Activated naive CD4-positive, alpha-beta T cell treated with anti-CD3 and anti-CD28 coated beads, Interleukin-2, amount 50 U/mL, for 16 hours (primary cell): ENCODE measurements at regions not wholly inside any gene's neighbourhood (a gene's known extent, or its start where the extent isn't known, plus 50 kb on each side); places are given as distances from the start of the nearest gene placed in this dataset.
"Not testable (repeated sequence)": the region's sequence is repeated elsewhere in the genome, so short reads cannot be mapped to it uniquely, and the experiment has no call there.

Experiments
- DNase-seq: peaks from one replicate; pipeline ENCODE4 v3.0.0-alpha.2; 2020

- no peak for DNase-seq
These were observed 55.4 kb downstream of the TMEM121 start for GRCh38 chr14:105581551-105582341.

- no peak for DNase-seq
These were observed 56.3 kb downstream of the TMEM121 start for GRCh38 chr14:105582639-105583038.

- not testable (repeated sequence) for DNase-seq
These were observed 57.5 kb downstream of the TMEM121 start for GRCh38 chr14:105583914-105584313.

DNA sequence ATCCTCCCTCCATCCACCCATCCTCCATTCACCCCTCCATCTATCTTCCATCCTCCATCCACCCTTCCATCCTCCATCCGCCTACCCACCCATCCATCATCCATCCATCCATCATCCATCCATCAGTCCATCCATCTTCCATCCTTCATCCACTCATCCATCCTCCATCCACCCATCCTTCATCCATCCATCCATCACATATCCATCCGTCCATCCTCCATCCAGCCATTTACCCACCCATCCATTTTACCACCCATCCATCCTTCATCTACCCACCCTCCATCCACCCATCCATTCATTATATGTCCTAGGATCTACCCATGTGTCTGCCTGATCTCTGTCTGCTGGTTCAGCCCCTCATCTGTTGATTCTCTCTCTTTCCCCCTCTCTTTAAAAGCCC is 58.9 kb downstream of the TMEM121 start:
- DNase-seq: not testable (repeated sequence)

GRCh38 chr14:105585722-105586121 is 59.3 kb downstream of the TMEM121 start:
- not testable (repeated sequence) for DNase-seq

- not testable (repeated sequence) for DNase-seq
These were observed 59.9 kb downstream of the TMEM121 start for GRCh38 chr14:105586144-105586872.

DNA sequence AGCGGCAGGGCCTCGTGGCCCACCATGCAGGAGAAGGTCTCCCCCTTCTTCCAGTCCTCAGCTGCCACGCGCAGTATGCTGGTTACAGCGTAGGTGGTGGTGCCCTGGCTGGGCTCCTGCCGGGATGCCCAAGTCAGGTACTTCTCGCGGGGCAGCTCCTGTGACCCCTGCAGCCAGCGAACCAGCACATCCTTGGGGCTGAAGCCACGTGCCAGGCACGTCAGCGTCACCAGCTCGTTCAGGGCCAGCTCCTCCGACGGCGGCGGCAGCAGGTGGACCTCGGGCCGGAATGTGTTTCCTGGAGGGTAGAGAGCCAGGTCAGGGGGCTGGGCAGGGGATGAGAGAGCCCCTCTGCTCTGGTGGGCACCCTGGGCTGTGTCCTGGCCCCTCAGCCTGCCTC is 60.7 kb downstream of the TMEM121 start:
- DNase-seq: not testable (repeated sequence)

DNA sequence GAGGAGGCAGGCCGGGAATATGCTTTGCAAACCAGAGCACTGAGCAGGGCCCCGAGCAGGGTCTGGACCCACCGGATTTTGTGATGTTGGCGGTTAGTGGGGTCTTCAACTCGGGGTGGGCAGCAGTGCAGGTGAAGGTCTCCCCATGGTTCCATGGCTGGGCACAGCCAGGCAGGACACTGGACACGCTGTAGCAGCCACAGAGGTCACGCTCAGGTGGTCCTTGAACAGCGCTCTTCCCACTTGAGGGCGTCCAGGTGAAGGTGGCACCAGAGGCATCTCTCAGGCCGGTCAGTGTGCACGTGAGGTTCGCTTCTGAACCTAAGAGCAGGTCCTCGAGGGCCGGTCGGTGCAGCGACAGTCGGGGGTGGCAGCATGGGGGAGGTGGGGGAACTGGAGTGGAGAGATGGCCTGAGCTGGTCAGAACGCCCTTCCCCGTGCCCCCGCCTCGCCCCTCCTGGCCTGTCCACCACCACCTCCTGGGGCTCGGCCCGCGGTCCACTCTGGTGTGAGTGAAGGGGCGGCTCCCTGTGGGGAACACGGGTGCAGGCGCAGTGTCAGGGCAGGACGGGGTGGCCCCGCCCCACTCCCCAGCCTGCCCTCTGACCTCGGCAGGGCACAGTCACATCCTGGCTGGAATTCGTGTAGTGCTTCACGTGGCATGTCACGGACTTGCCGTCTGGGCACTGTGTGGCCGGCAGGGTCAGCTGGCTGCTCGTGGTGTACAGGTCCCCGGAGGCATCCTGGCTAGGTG is 61.3 kb downstream of the TMEM121 start:
- not testable (repeated sequence) for DNase-seq

DNA sequence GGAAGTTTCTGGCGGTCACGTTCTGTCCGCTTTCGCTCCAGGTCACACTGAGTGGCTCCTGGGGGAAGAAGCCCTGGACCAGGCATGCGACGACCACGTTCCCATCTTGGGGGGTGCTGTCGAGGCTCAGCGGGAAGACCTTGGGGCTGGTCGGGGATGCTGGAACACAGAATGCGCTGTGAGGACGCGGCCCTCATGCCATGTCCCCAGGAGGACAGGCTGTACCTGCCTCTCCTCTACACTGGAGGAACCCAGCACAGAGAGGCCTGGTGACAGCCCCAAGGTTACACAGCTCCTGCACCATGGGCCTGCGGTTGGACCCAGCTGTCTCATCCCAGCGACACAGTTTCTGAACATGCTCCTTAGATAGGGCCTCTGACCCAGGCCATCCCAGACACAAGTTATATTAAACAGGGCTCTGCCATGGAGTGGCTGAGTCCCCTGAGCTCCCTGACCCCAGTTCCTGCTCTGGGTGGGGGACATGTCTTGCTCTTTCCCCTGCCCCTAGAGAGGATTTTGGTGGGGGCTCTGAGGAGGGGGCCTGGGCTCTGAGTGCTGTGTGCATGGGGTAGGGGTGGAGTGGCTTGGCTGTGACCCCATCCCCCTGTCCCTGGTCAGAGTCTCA is 62.0 kb downstream of the TMEM121 start:
- no peak for DNase-seq

GRCh38 chr14:105589161-105589925 is 63.0 kb downstream of the TMEM121 start:
- no peak for DNase-seq

DNA sequence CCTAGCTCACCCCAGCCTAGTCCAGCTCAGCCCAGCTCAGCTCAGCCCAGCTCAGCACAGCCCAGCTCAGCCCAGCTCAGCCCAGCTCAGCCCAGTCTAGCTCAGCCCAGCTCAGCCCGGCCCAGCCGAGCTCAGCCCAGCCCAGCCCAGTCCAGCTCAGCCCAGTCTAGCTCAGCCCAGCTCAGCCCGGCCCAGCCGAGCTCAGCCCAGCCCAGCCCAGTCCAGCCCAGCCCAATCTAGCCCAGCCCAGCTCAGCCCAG is 63.5 kb downstream of the TMEM121 start:
- DNase-seq: not testable (repeated sequence)

DNA sequence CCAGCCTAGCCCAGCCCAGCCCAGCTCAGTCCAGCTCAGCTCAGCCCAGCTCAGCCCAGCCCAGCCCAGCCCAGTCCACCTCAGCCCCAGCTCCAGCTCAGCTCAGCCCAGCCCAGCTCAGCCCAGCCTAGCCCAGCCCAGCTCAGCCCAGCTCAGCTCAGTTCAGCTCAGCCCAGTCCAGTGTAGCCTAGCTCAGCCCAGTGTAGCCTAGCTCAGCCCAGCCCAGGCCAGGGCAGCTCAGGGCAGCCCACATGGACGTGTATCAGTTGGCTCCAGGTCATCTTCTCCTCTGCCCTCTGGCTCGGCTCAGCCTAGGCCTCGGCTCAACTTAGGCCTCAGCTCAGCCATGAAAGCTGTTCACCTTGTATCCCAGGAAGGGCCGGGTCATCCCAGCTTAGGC is 64.7 kb downstream of the TMEM121 start:
- DNase-seq: no peak

DNA sequence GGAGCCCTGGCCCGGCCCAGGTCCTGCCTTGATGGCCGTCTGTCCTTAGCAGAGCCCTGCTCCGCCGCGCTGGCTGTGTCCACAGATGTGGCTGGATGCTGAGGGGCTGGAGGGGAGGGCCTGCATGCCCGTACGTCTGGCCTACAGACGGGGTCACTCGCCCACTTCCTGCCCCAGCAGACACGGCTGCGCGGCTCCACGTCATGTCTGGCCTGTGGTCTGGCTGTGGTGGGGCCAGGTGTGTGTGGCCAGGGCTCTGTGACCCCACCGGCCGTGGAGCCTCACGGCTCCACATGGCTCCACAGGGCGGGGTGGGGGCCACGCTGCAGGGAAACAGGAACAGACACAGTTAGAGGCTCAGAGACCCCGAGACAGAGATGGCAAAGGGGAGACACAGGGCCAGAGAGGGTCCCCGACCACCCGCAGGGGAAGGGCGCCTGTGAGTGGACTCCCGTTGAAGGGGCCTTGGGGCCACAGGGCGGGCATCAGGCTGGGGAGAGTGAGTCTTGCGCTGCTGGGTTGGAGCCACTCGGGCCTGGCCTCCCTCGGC is 65.5 kb downstream of the TMEM121 start:
- DNase-seq: not testable (repeated sequence)

DNA sequence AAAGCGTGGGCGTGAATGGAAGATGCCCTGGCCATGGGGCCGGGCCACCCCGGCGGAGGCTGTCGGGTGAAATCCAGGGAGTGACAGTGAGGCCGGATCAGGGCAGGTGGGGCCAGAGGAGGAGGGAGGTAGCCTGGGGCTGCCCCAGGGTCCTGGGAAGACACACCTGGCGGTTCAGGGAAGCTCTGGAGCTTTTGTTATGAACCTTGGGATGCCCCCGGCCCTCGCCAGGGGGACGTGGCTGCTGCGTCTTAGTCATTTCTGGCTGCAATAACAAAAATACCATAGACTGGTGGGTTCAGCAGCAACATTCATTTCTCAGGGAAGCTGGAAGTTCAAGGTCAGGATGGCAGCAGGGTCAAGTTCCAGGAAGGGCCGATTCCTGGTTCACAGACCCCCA is 66.3 kb downstream of the TMEM121 start:
- DNase-seq: not testable (repeated sequence)

DNA sequence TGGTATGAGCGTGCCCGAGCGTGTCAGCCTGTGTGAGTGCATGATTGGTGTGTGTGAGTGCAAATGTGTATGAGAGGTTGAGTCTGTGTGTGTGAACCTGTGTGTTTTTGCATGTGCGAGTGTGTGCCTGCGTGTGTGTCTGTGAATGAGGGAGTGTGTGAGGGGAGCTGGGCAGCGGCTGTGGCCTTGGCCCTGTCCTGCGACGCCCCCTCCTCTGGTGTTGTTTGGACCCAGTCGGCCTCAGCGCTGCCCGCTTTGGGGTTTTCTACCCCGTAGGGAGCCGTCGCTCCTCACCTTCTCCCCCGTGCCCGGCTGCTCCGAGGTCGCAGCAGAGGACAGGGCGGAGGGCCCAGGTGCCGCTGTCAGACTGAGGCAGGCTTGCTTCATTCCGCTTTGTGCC is 69.0 kb downstream of the TMEM121 start:
- not testable (repeated sequence) for DNase-seq

DNA sequence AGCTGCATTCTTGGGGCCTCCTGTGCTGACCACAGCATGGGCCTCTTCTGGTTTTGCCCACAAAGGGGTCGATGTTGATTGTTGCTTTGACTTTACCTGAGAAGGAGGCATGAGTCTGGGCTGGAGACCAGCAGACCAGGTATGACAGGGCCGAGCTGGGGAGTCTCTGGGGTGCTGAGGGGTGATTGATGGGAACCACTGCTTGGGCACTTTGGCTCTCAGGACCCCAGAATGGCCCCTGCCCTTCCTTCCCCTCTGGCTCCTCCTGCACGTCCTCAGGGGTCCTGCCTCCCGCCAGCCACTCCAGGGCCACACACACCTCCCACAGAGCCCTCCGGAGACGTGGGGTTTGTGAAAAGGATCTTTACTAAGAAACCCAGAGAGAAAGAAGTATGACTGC is 70.0 kb downstream of the TMEM121 start:
- not testable (repeated sequence) for DNase-seq

DNA sequence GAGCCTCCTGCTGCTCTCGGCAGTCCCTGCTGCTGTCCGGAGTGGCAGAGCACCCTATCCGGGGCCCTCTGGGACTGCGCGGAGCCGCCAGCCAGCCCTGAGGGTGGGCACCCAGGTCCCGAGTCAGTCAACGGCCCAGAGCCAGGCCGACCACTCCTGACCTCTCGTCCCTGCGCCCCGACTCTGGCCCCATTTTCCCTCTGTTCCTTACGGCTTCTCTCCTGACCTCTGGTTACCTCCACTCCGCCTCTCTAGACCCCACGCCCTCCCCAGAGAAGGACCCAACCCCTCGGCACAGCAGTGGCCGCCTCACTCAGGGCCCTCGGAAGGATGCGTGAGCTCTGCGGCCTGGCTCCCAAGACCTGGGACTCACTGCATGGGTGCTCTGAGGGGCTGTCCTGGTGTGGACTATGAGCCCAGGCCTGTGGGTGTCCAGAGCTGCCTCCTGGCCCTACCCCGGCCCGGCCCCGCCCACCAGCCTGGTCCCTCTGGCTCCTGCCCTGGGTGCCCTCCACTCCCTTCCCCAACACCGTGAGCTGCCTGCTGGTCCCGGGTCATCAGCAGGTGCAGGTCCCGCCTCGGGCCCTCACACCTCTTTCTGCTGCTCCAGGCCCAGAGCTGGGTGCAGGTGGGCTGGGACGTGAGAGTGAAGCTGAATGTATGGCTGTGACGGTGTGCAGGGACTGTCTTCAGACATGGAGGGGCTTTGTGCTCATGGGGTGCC is 71.8 kb downstream of the TMEM121 start:
- not testable (repeated sequence) for DNase-seq

DNA sequence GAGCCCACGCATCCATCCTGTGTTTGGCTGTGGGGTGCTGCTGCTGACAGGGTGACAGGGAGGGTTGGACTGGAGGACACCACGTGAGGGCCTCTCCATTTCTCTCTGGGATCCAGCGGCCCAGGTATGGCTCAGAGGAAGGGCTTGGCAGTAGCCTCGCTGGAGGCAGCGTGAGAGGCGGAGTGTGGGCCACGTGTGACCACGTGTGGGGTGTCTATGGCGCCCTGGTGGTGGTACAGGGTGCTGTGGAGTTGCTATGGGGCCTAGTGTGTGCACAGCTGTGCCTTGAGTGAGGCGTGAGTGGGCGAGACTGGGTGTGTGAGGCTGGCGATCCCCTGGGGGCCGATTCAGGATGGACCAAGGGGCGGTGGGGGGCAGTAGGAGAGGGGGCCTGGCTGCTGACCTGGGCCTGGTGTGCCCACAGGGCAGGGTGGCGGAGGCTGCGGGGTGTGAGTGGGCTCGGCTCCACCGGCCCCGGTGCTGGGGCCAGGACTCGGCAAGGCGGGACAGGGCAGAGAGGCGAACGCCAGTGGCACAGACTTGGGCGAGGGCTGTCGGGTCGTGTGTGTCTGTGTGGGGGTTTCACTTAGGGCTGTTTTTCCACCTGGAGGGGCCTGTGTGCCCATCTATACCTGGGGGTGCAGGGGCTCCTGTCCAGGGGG is 72.7 kb downstream of the TMEM121 start:
- not testable (repeated sequence) for DNase-seq

DNA sequence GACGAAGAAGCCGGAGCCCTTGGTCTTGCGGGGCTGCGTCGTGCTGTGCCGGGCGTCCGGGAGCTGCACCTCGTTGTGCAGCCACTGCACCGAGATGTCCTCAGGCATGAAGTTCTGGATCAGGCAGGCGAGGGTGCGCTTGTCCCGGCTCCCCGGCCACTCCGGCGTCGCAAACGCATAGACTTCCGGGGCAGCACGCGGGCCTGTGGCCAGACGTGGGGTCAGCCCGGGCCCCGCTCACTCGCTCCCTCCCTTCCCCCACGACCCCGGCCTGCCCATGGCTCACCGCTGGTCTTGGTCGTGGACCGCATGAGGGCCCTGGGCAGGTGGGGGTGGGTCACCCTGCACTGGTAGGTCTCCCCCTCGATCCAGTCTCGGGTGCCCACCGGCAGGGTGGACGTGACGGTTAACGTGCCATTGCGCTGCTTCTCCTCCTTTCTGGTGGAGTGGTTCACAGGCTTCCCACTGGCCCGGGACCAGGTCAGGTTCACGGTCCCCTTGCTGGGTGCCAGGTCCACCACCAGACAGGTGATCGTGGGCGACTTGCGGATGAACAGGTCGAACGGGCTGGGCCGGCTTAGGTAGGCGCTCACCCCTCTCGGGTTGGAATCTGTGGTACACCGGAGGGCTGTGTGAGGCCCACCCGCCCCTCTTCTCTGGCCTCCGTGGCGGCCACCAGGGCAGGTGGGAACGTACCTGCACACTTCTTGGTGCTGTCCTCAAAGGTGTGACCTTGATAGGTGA is 74.0 kb downstream of the TMEM121 start:
- DNase-seq: not testable (repeated sequence)

- no peak for DNase-seq
These were observed 74.6 kb downstream of the TMEM121 start for GRCh38 chr14:105600939-105601359.
